HuH-7 (cell line): ENCODE measurements at regions not wholly inside any gene's neighbourhood (a gene's known extent, or its start where the extent isn't known, plus 50 kb on each side); places are given as distances from the start of the nearest gene placed in this dataset.

Experiments used
- DNase-seq: peaks from one replicate; pipeline ENCODE4 v3.0.0; 2011; ENCODE audit warnings: low spot score

DNA sequence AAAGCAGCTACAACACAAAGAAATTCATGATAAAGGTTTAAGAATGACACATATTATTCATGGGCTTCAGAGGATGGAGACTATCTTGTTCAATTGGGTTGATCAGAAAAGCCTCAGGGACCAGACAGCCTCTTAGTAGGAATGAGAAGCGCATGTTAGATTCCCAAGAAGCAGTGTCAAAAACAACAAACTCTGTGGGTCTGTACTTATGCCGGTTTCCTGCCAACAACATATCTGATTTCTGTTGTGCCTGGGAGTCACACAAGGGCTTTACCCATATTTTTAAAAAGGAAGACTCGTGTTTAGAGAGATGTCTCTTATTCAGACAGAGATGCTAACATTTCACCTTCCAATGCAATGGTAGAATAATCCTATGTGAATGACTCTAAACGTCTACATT lies 2180.6 kb upstream of the CELF4 start:
- no peak for DNase-seq

GRCh38 chr18:39743463-39743862 lies 2177.9 kb upstream of the CELF4 start:
- no peak for DNase-seq

GRCh38 chr18:39741755-39742466 lies 2176.3 kb upstream of the CELF4 start:
- DNase-seq: no peak

DNA sequence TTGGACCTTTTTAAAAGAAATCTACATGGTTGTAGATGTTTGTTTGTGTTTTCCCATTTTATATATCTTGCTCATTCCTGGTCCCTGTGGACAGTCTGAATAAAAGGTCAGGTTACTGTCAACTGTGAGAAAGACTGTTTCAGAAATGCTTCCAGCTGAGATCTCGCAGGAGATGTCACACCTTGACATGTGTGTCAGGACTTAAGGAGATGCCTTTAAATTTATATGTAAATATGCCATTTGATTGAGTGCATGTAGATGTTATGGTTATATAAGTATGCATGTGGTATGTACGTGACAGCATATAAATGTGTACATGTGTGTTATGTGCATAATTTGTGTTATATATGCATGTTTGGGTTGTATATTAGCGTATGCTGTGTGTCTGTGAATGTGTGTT lies 2172.3 kb upstream of the CELF4 start:
- no peak for DNase-seq

DNA sequence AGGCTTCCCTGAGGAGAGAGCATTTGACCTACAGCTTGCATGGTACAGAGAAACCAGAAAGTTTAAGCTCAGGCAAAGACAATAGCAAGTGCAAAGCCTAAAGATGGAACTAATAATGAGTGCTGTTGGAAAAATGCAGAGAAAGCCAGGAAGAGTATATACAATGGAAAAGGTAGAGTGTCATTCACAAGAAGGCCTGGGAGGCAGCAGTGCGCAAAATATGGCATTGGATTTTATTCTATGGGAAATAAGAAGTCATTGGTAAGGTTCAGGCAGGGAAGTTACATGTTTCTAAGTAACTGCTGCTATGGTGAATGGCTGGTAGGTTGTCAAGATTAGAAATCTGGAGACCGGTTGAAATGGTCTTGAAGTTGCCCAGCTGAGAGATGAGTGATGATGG lies 2167.3 kb upstream of the CELF4 start:
- DNase-seq: no peak

DNA sequence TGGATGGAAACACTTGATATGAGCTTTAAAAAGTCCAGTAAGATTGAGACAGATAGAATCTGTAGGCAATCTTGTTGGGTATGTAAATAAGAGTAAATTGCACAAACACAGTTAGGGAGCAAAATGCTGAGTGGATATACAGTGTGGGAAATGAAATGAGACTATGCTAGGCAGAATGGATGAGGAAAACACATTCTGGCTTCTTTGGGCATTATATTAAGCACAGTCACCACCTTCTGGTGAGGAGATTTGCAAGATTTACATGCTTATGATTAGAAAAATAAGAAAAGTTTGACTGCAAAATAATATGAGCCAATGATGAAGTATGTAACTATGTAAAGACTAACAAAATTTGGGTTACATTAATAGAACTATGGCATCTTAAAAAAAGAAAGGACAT lies 2165.0 kb upstream of the CELF4 start:
- DNase-seq: no peak

- DNase-seq: no peak
Measured at GRCh38 chr18:39724652-39725051, 2159.1 kb upstream of the CELF4 start.

DNA sequence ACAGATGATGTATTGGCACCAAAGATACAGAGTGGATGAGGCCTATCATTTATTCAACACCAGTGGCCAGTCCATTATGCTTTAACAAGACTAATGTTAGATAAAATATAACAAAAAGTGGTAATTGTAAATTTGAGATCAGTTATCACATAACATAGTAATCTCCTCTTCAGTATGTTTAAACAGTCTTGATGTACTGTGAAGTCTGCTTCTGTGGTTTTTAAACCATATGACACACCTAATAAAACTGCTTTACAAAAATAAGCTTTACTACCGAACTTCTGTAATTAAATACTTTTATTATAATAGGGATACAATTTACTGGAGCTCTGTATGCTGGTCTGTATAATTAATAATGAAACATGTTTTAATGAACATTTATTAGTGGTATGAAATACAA lies 2156.1 kb upstream of the CELF4 start:
- DNase-seq: no peak

- DNase-seq: no peak
Measured at GRCh38 chr18:39713961-39714360, 2148.4 kb upstream of the CELF4 start.

DNA sequence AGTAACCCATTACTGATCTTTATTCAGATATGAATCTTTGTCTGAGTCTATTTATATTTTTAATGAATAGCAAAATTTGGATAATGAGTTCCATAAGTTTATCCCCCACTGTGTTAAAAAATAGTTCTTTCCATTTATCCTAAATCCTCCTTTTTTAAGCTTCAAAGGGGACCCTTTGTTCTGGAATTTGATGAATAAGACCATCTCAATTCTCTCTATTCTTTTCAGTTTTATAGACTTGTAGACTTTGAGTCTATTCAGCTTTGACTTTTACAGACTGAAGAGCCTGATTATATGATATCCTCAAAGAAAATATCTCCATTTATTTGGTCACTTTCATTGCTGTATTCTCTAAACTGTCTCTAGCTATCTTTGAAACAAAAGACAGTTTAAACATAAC lies 2146.1 kb upstream of the CELF4 start:
- DNase-seq: no peak

GRCh38 chr18:39705362-39705761 lies 2139.8 kb upstream of the CELF4 start:
- no peak for DNase-seq

GRCh38 chr18:39702888-39703287 lies 2137.3 kb upstream of the CELF4 start:
- DNase-seq: no peak

DNA sequence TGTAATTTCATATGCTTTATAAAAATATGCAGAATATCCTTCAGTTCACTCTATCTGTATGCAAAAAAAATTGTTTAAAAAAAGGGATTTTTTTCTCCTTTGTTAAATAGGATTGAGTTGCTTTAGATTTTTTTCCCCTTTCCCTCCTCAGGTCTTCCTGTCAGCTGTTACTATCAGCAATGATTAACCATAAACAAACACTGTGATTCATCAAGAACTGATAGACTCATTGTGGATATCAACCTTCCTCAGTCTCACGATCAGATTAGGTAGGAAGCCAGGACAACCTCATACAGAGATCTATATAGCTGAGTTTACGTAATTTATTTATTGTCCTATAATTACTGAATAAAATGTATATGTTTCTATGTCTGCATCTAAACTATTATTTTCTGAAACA lies 2136.2 kb upstream of the CELF4 start:
- peak; percentile 30 for DNase-seq

- no peak for DNase-seq
Measured at GRCh38 chr18:39701055-39701783, 2135.6 kb upstream of the CELF4 start.

DNA sequence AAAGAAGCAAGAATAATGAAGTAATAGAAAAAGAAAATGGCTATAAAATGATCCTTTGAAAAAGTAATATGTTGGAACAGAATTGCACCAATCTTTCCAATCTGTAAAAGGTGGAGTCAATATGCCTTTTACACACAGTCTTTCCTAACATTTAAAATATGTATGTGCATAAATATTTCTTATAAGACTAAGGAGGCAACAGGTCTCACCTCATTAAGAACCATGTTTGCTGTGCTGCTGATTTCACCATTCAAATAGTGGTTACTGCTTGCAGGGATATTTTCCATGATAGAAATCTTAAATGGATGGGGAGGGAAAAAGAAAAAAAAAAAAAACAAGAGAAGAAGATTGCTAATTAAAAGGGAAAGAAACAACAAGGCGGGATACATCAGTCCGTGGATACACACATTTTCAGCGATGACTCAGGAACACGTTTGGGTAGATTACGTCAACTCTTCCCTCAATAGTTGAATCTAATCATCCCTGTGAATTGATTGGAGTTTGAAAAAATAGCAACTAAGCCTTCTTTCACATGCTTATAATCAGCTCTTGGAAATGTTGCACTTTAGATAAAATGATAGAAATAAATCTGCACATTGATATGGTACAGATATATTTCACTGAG lies 2133.9 kb upstream of the CELF4 start:
- no peak for DNase-seq

DNA sequence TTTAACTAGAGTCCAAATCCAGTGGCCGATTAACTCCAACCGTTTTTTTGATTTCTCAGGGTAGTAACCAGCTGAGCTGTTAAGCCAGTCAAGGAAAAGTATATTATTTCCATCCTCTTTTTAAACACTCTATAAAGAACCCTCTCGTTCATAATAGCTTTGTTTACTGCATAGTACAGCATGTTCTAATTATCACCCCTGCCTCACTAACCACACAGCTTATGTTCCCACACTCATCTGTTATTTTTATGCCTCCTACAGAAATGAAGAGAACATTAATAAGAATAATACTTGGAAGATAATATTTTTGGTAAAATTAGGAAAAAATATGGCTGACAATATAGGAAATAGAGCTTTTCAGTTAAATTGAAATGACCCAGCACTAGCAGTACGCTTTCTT lies 2132.8 kb upstream of the CELF4 start:
- DNase-seq: no peak

GRCh38 chr18:39693359-39693758 lies 2127.8 kb upstream of the CELF4 start:
- DNase-seq: no peak

DNA sequence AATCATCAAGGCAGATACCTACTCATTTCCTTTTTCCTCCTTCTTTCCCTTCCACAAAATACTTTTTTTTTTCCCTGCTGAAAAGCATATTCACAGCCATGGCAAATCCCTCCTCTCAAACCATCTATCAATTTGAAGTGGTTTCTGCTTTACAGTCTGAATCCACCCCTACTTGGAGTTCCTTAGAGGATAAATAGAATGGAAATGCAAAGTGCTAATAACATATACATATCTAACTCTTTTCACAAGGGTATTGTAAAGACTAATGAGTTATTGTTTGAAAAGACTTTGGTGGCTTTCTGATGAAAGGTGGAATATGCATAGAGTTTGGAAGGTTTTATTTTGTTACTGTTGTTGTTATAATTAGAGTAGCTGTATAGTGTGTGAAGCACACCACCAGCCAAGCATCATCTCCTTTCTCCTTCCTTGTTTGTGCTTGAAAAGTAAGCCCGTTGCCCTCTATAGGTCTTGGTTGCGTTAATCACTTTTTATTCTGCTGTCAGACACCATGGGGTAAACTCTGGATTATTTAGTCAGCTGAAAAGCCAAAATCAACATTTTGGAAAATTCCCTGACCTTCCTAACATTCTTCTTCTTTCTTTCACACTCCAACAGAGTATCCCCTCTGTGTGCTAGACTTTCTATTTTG lies 2126.9 kb upstream of the CELF4 start:
- no peak for DNase-seq

GRCh38 chr18:39685303-39685902 lies 2119.8 kb upstream of the CELF4 start:
- DNase-seq: no peak

- DNase-seq: no peak
Measured at GRCh38 chr18:39681061-39681460, 2115.5 kb upstream of the CELF4 start.

DNA sequence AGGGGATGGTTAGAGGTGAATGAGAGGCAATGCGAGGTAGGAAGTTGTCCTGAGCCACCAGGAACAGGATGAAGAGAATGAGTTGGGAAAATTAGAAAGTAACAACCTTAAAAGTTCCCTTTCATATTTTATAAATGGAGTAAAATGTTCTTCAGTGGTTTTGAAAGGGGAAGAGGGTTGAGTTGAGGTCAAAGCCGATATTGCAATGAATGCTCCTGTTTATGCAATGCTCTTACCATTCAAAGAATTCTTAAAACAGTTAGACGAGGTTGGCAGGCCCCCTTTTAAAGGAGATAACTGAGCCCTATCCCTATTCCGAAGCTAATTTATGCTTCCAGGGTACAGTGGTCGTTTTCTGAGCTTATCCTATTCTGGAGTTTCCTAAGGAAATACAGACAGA lies 2110.3 kb upstream of the CELF4 start:
- no peak for DNase-seq

DNA sequence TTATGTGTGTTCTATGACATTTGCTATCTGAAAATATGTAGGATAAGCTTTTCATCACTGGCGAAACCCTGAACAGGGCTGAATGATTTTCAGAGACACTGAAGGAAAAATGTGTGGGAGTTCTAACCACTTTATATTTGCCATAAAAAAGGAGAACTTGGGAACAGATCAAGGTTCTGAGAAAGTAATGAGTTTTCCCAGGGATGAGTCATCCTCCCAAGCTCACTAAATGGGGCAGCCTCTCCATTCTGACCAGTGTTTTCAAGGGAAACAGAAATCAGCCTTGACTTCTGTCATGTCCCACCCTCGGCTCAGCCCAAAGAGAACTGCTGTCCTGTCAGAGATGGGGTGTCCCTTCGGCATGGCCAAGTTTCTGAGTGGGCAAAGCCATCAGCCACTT lies 2109.8 kb upstream of the CELF4 start:
- DNase-seq: no peak

DNA sequence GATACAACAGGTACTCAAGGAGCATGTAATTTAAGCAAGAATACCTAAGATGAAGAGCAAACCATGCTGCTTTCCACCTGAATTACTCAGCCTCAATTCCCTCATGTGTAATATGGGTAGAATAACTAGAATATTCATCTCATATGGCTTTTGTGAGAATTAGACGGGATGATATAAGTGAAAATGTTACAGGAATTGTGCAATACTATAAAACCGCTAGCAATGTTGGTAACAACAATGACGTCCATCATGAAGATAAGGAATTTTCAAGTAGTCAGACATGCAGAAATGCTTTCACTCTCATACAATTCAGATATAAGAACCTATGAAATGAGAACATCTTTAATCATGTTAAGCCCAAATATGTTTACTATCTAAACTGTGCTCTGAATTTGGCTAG lies 2106.6 kb upstream of the CELF4 start:
- DNase-seq: no peak
